ENCODE measurements at regions not wholly inside any gene's neighbourhood (a gene's known extent, or its start where the extent isn't known, plus 50 kb on each side); places are given as distances from the start of the nearest gene placed in this dataset.

DNA sequence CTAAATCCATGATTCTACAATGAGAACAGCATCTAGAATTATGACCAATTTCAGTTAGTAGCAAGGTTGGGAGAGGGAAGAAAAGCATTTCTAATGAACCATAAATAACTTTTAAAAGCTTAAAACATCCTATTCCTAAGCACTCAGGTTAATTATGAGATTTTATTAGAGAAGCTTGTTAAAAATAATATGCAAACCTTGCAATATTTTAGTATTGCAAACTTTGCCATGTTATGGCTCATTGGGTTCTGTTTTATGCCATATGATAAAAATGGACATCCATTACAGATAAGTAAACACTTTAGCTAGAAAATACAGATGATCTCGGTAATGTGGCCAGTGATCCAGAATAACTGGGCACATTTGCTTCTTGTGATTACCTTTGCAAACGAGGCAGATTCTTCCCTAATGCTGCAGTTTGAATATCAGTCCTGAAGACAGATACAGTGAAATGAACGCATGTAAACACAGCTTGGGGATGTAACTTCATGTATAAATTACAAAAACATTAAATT lies 447.0 kb downstream of the PLK2 start:
- TF ChIP-seq CTCF (IDR thresholded peaks at IDR 0.05) = no peak
- no peak for TF ChIP-seq EZH2 (IDR thresholded peaks at IDR 0.05; ENCODE audit: borderline replicate concordance, insufficient read depth, low read depth, low read length, poor library complexity, severe bottlenecking)
- Mint-ChIP-seq H3K4me3 (no peak overlapping the region), H3K9me3 (ENCODE audit: insufficient read depth) (no peaks in the 10 kb centered on the region), H3K27ac (no peak overlapping the region), H3K27me3 (no peaks in the 10 kb centered on the region), H3K4me1 (no peaks in the 10 kb centered on the region)
- Histone ChIP-seq H3K9me3 (ENCODE audit: control extremely low read depth in 1 of 3, control insufficient read depth in 2 of 3, insufficient read depth in 1 of 3, low read length in 2 of 3) (no peaks in the 10 kb centered on the region), H3K4me3 (ENCODE audit: control extremely low read depth in 1 of 5, extremely low read depth in 1 of 5, insufficient read depth in 1 of 5, low read depth in 2 of 5, low read length in 4 of 5) (no peak overlapping the region), H3K4me2 (replicated peaks; ENCODE audit: low read depth, low read length, poor library complexity, severe bottlenecking) (no peak overlapping the region), H3K27me3 (replicated peaks in 1 of 4; ENCODE audit: control extremely low read depth in 1 of 4, control insufficient read depth in 3 of 4, insufficient read depth in 4 of 4, low read length in 3 of 4) (no peaks in the 10 kb centered on the region), H3K27ac (ENCODE audit: low read length in 2 of 2) (no peak overlapping the region), H4K20me1 (ENCODE audit: control insufficient read depth, insufficient read depth, low read length, poor library complexity, severe bottlenecking) (no peaks in the 10 kb centered on the region), H3K9ac (ENCODE audit: low read length) (no peak overlapping the region), H2AFZ (ENCODE audit: insufficient read depth, low read depth, low read length, poor library complexity, severe bottlenecking) (no peak overlapping the region), H3K79me2 (ENCODE audit: control insufficient read depth, insufficient read depth, low read length) (no peaks in the 10 kb centered on the region), H3K4me1 (ENCODE audit: control insufficient read depth in 2 of 2, insufficient read depth in 2 of 2, low read length in 2 of 2) (no peaks in the 10 kb centered on the region), H3K36me3 (replicated peaks in 1 of 2; ENCODE audit: control extremely low read depth in 1 of 2, control insufficient read depth in 1 of 2, extremely low read depth in 1 of 2, insufficient read depth in 2 of 2, low read length in 1 of 2) (no peaks in the 10 kb centered on the region)
- ATAC-seq (ENCODE audit: low read depth) (no peak), DNase-seq (no peak)
- intact Hi-C loops (cut with micrococcal nuclease) = no loop called here
- CTCF ChIA-PET = no interaction called here
- WGBS (ENCODE audit: insufficient coverage) = 100% methylated on average over 1 of the region's 3 CpGs
- POLR2A ChIA-PET = no interaction called here

- Histone ChIP-seq H3K27ac (ENCODE audit: low read length in 2 of 2) (no peak overlapping the region), H3K4me2 (replicated peaks; ENCODE audit: low read depth, low read length, poor library complexity, severe bottlenecking) (no peak overlapping the region), H3K79me2 (ENCODE audit: control insufficient read depth, insufficient read depth, low read length) (no peaks in the 10 kb centered on the region), H3K27me3 (replicated peaks in 1 of 4; ENCODE audit: control extremely low read depth in 1 of 4, control insufficient read depth in 3 of 4, insufficient read depth in 4 of 4, low read length in 3 of 4) (no peaks in the 10 kb centered on the region), H3K4me3 (ENCODE audit: control extremely low read depth in 1 of 5, extremely low read depth in 1 of 5, insufficient read depth in 1 of 5, low read depth in 2 of 5, low read length in 4 of 5) (no peak overlapping the region), H3K9me3 (ENCODE audit: control extremely low read depth in 1 of 3, control insufficient read depth in 2 of 3, insufficient read depth in 1 of 3, low read length in 2 of 3) (no peaks in the 10 kb centered on the region), H3K36me3 (replicated peaks in 1 of 2; ENCODE audit: control extremely low read depth in 1 of 2, control insufficient read depth in 1 of 2, extremely low read depth in 1 of 2, insufficient read depth in 2 of 2, low read length in 1 of 2) (no peaks in the 10 kb centered on the region), H2AFZ (ENCODE audit: insufficient read depth, low read depth, low read length, poor library complexity, severe bottlenecking) (no peak overlapping the region), H3K9ac (ENCODE audit: low read length) (no peak overlapping the region), H4K20me1 (ENCODE audit: control insufficient read depth, insufficient read depth, low read length, poor library complexity, severe bottlenecking) (no peaks in the 10 kb centered on the region), H3K4me1 (ENCODE audit: control insufficient read depth in 2 of 2, insufficient read depth in 2 of 2, low read length in 2 of 2) (no peaks in the 10 kb centered on the region)
- no peaks in the 10 kb centered on the region for H3K4me1 Mint-ChIP-seq
- DNase-seq (no peak), ATAC-seq (ENCODE audit: low read depth) (no peak)
- intact Hi-C loops (cut with micrococcal nuclease) = no loop called here
- no peak for TF ChIP-seq CTCF (IDR thresholded peaks at IDR 0.05)
- no peak for TF ChIP-seq EZH2 (IDR thresholded peaks at IDR 0.05; ENCODE audit: borderline replicate concordance, insufficient read depth, low read depth, low read length, poor library complexity, severe bottlenecking)
- no peaks in the 10 kb centered on the region for H3K9me3 Mint-ChIP-seq (ENCODE audit: insufficient read depth)
- no CpG with 5 or more reads among the region's 1 CpG for WGBS (ENCODE audit: insufficient coverage)
- ChIA-PET CTCF (no interaction called here), POLR2A (no interaction called here)
- H3K4me3 Mint-ChIP-seq = no peak overlapping the region
- H3K27me3 Mint-ChIP-seq = no peaks in the 10 kb centered on the region
- H3K27ac Mint-ChIP-seq = no peak overlapping the region
Measured at GRCh38 chr5:58012102-58012501, 447.8 kb downstream of the PLK2 start.
